OCI-LY7 (cell line): ENCODE measurements at regions not wholly inside any gene's neighbourhood (a gene's known extent, or its start where the extent isn't known, plus 50 kb on each side); places are given as distances from the start of the nearest gene placed in this dataset.

Experiments used
- BruUV-seq: library from RNA; stranded (reverse); fragments of 400-500 nt; replicated peaks from 2 replicates; lab custom pipeline; 2021; lab: Mats Ljungman, UMichigan
- CTCF ChIA-PET: fragments of 300-600 bp; sonication (Branson Sonifier 250); formaldehyde crosslinking; loops from one replicate; lab custom pipeline; 2022; ENCODE audit warnings: antibody characterized with exemption; ENCODE audit not compliant: unreplicated experiment; lab: Charles Lee
- POLR2A ChIA-PET: fragments of 300-600 bp; sonication (Branson Sonifier 250); formaldehyde crosslinking; loops from one replicate; lab custom pipeline; 2022; ENCODE audit warnings: antibody characterized with exemption; lab: Charles Lee
- DNase-seq: peaks from one replicate; pipeline ENCODE4 v3.0.0-alpha.2; 2015; ENCODE audit warnings: low spot score
- H2AFZ ChIP-seq: fragments of 200-600 bp; sonication (generic), shearing (Covaris generic); 2 replicates; pipeline ENCODE4 v1.6.1; 2014; ENCODE audit warnings: mild to moderate bottlenecking, antibody characterized with exemption, low read length, moderate library complexity
- H3K27ac ChIP-seq: fragments of 200-600 bp; sonication (generic); 2 replicates; pipeline ENCODE4 v1.5.1; 2014; ENCODE audit warnings: mixed run types, low read depth, mild to moderate bottlenecking, moderate library complexity, low read length, inconsistent platforms; ENCODE audit not compliant: poor library complexity, severe bottlenecking
- H3K36me3 ChIP-seq: fragments of 200-600 bp; sonication (generic); 2 replicates; pipeline ENCODE4 v1.6.1; 2014; ENCODE audit warnings: mild to moderate bottlenecking, antibody characterized with exemption, low read length, moderate library complexity, mixed read lengths; ENCODE audit not compliant: insufficient read depth
- H3K4me1 ChIP-seq: fragments of 200-600 bp; sonication (generic); 2 replicates; pipeline ENCODE4 v1.5.1; 2014; ENCODE audit warnings: mild to moderate bottlenecking, low read length; ENCODE audit not compliant: insufficient read depth, poor library complexity, severe bottlenecking
- H3K4me2 ChIP-seq: fragments of 200-600 bp; sonication (generic); 2 replicates; pipeline ENCODE4 v1.6.1; 2014; ENCODE audit warnings: mild to moderate bottlenecking, low read length
- H3K4me3 ChIP-seq: fragments of 200-600 bp; sonication (generic); 2 replicates; pipeline ENCODE4 v1.5.1; 2014; ENCODE audit warnings: mild to moderate bottlenecking, low read depth, low read length; ENCODE audit not compliant: poor library complexity, severe bottlenecking
- H3K79me2 ChIP-seq: fragments of 200-600 bp; sonication (generic); 2 replicates; pipeline ENCODE4 v1.6.1; 2016; ENCODE audit warnings: low read depth, mild to moderate bottlenecking, low read length, moderate library complexity, mixed read lengths; ENCODE audit not compliant: insufficient read depth
- H3K9me2 ChIP-seq: fragments of 200-600 bp; sonication (generic); 2 replicates; pipeline ENCODE4 v1.6.1; 2016; ENCODE audit warnings: mild to moderate bottlenecking, low read length, mixed read lengths; ENCODE audit not compliant: insufficient read depth
- H3K9me3 ChIP-seq: fragments of 200-600 bp; sonication (generic); 2 replicates; pipeline ENCODE4 v1.6.1; 2014; ENCODE audit warnings: mild to moderate bottlenecking, mixed run types, low read length, mixed read lengths
- H4K20me1 ChIP-seq: fragments of 200-600 bp; sonication (generic); 2 replicates; pipeline ENCODE4 v1.6.1; 2014; ENCODE audit warnings: mild to moderate bottlenecking, antibody characterized with exemption, low read length, moderate library complexity, mixed read lengths; ENCODE audit not compliant: insufficient read depth
- EZH2phosphoT487 ChIP-seq: fragments of 200-600 bp; sonication (generic); IDR thresholded peaks from 2 replicates; pipeline ENCODE4 v1.6.1; 2018; ENCODE audit warnings: low read depth, borderline replicate concordance, mild to moderate bottlenecking, mixed run types, antibody characterized with exemption, low read length, moderate library complexity, mixed read lengths
- intact Hi-C: fragments of 100-400 bp; cut with micrococcal nuclease; formaldehyde crosslinking; loops from one replicate; pipeline ENCODE4 v1.10.0; 2022; ENCODE audit not compliant: unreplicated experiment
- TF ChIP-seq, protein P1 (sequence below): fragments of 200-600 bp; sonication (generic); conservative IDR thresholded peaks from 2 replicates; pipeline ENCODE4 v1.5.1; 2014; ENCODE audit warnings: mild to moderate bottlenecking, antibody characterized with exemption, low read length, moderate library complexity, mixed read lengths

DNA sequence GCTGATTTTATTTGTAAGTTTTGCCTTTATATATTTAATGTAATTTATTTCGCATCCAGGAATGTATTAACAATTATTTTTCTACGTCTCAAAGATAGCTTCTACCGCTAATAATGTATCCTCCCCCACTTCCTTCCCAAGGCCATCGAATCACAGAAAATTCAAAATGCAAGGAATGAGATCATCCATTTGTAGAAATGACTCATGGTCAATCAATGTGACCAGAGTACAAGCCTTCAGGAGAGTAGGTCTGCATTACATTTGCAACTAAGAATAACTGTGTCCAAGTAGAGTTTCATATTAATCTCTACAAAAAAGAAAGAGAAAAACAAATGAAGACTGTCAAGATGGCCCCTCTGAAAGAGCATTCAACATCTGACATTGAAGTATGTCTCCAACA is 205.9 kb upstream of the PHF14 start:
- intact Hi-C loops, result no loop called here
- CTCF ChIA-PET, result no interaction called here
- BruUV-seq, result no TSS peak

DNA sequence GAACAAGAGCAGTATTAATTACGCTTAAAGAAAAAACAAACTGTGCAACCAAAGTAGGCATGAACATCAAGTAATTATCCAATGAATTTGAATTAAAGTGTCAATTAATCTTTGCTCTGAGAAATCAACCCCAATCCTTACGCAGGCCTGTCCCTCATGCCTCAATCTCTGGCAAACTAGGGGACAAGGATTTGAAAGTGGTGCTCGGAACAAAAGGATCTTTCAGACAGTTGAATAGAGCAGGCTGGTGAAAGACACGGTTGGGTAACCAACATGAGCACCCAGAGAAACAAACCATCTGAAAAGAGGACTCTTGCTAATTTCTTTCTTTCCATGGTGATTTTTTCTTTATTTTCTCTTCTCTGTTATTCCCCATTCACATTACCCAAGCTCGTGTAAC is 203.5 kb upstream of the PHF14 start:
- no peaks in the 10 kb centered on the region for H3K9me3 ChIP-seq
- no peak for DNase-seq
- no peaks in the 10 kb centered on the region for H3K4me1 ChIP-seq
- intact Hi-C loops, result no loop called here
- no peaks in the 10 kb centered on the region for H4K20me1 ChIP-seq
- no TSS peak for BruUV-seq
- H3K36me3 ChIP-seq, result no peaks in the 10 kb centered on the region
- ChIA-PET CTCF (no interaction called here), POLR2A (no interaction called here)
- H3K9me2 ChIP-seq, result no peaks in the 10 kb centered on the region
- TF ChIP-seq, protein P1, sequence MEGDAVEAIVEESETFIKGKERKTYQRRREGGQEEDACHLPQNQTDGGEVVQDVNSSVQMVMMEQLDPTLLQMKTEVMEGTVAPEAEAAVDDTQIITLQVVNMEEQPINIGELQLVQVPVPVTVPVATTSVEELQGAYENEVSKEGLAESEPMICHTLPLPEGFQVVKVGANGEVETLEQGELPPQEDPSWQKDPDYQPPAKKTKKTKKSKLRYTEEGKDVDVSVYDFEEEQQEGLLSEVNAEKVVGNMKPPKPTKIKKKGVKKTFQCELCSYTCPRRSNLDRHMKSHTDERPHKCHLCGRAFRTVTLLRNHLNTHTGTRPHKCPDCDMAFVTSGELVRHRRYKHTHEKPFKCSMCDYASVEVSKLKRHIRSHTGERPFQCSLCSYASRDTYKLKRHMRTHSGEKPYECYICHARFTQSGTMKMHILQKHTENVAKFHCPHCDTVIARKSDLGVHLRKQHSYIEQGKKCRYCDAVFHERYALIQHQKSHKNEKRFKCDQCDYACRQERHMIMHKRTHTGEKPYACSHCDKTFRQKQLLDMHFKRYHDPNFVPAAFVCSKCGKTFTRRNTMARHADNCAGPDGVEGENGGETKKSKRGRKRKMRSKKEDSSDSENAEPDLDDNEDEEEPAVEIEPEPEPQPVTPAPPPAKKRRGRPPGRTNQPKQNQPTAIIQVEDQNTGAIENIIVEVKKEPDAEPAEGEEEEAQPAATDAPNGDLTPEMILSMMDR, result no peak
- no peak for TF ChIP-seq EZH2phosphoT487
- H3K27ac ChIP-seq, result no peak overlapping the region
- H3K79me2 ChIP-seq, result no peaks in the 10 kb centered on the region
- H3K4me2 ChIP-seq, result no peak overlapping the region
- no peak overlapping the region for H3K4me3 ChIP-seq
- no peak overlapping the region for H2AFZ ChIP-seq

More for the DNA sequence above, 205.9 kb upstream of the PHF14 start:
- Histone ChIP-seq H3K79me2 (no peaks in the 10 kb centered on the region), H3K27ac (no peak overlapping the region), H3K4me2 (no peak overlapping the region), H4K20me1 (no peaks in the 10 kb centered on the region), H2AFZ (no peak overlapping the region), H3K9me2 (no peaks in the 10 kb centered on the region; the same call in 1 of the 2 replicates), H3K9me3 (no peaks in the 10 kb centered on the region), H3K4me3 (no peak overlapping the region), H3K4me1 (no peaks in the 10 kb centered on the region), H3K36me3 (no peaks in the 10 kb centered on the region)
- POLR2A ChIA-PET, result interaction anchor here (0.6 to 0.7 kb wide), 2 partner anchors 121 to 132 kb away, joined by 3 to 4 read pairs; no protein-coding TSS in a partner anchor
- DNase-seq, result no peak
- TF ChIP-seq EZH2phosphoT487, result no peak
- TF ChIP-seq, protein P1, result no peak

- no peak for DNase-seq
- no peaks in the 10 kb centered on the region for H3K79me2 ChIP-seq
- TF ChIP-seq, protein P1, result no peak
- TF ChIP-seq EZH2phosphoT487, result no peak
- H3K4me2 ChIP-seq, result no peak overlapping the region
- no peak overlapping the region for H3K27ac ChIP-seq
- no peaks in the 10 kb centered on the region for H3K4me1 ChIP-seq
- no peaks in the 10 kb centered on the region for H4K20me1 ChIP-seq
- no TSS peak for BruUV-seq
- no peaks in the 10 kb centered on the region for H3K9me3 ChIP-seq
- no peaks in the 10 kb centered on the region for H3K9me2 ChIP-seq
- H3K4me3 ChIP-seq, result no peak overlapping the region
- H3K36me3 ChIP-seq, result no peaks in the 10 kb centered on the region
- CTCF ChIA-PET, result no interaction called here
- H2AFZ ChIP-seq, result no peak overlapping the region
- POLR2A ChIA-PET, result no interaction called here
- intact Hi-C loops, result no loop called here
Observed at GRCh38 chr7:10773430-10773829, 200.2 kb upstream of the PHF14 start.
